ENCODE measurements at regions not wholly inside any gene's neighbourhood (a gene's known extent, or its start where the extent isn't known, plus 50 kb on each side); places are given as distances from the start of the nearest gene placed in this dataset.
"Not testable (repeated sequence)": the region's sequence is repeated elsewhere in the genome, so short reads cannot be mapped to it uniquely, and the experiment has no call there.

- DNase-seq (ENCODE audit: low read depth) = no peak
Observed at GRCh38 chr5:81829242-81829641, 78.3 kb upstream of the SSBP2 start.

- DNase-seq (ENCODE audit: low read depth) = no peak
Observed at GRCh38 chr5:81827500-81827899, 76.6 kb upstream of the SSBP2 start.

- DNase-seq (ENCODE audit: low read depth) = peak; percentile 36
Observed at GRCh38 chr5:81826128-81826527, 75.2 kb upstream of the SSBP2 start.

GRCh38 chr5:81825237-81825636 lies 74.3 kb upstream of the SSBP2 start:
- DNase-seq (ENCODE audit: low read depth) = peak; percentile 94

- DNase-seq (ENCODE audit: low read depth) = not testable (repeated sequence)
Observed at GRCh38 chr5:81823736-81824135, 72.8 kb upstream of the SSBP2 start.

- no peak for DNase-seq (ENCODE audit: low read depth)
Observed at GRCh38 chr5:81820863-81821262, 70.0 kb upstream of the SSBP2 start.

- no peak for DNase-seq (ENCODE audit: low read depth)
Observed at GRCh38 chr5:81820318-81820636, 69.4 kb upstream of the SSBP2 start.

GRCh38 chr5:81819556-81820317 lies 68.8 kb upstream of the SSBP2 start:
- DNase-seq (ENCODE audit: low read depth) = peak; percentile 48

- DNase-seq (ENCODE audit: low read depth) = no peak
Observed at GRCh38 chr5:81817980-81818379, 67.1 kb upstream of the SSBP2 start.

- no peak for DNase-seq (ENCODE audit: low read depth)
Observed at GRCh38 chr5:81817086-81817485, 66.2 kb upstream of the SSBP2 start.

- DNase-seq (ENCODE audit: low read depth) = no peak
Observed at GRCh38 chr5:81815321-81815720, 64.4 kb upstream of the SSBP2 start.

- DNase-seq (ENCODE audit: low read depth) = peak; percentile 13
Observed at GRCh38 chr5:81808106-81808505, 57.2 kb upstream of the SSBP2 start.

GRCh38 chr5:81805086-81805485 lies 54.2 kb upstream of the SSBP2 start:
- DNase-seq (ENCODE audit: low read depth) = no peak

- no peak for DNase-seq (ENCODE audit: low read depth)
Observed at GRCh38 chr5:81803812-81804211, 52.9 kb upstream of the SSBP2 start.

GRCh38 chr5:81802625-81803024 lies 51.7 kb upstream of the SSBP2 start:
- no peak for DNase-seq (ENCODE audit: low read depth)

GRCh38 chr5:81802020-81802419 lies 51.1 kb upstream of the SSBP2 start:
- DNase-seq (ENCODE audit: low read depth) = no peak

GRCh38 chr5:81800797-81801196 lies 49.9 kb upstream of the SSBP2 start:
- DNase-seq (ENCODE audit: low read depth) = peak; percentile 61
